ENCODE measurements at regions not wholly inside any gene's neighbourhood (a gene's known extent, or its start where the extent isn't known, plus 50 kb on each side); places are given as distances from the start of the nearest gene placed in this dataset.

DNA sequence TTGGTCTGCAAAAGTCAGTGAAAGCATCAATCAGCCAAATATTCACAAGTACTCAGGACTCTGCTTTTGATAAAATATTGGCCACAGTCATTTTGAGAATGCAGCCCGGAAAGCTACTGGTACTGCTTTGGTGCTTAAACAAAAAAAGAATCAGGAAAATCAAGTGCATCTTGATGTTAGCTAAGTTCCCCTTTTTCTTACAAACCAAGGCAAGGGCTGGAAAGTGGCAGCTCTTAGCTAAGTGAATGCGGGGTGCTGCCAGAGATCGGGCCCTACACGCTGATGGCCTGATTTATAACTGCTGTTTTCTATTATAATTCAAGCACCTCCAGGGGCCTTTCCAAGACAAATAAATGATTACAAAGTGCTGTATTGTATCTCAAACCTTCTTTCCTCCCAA, 136.8 kb upstream of the MGMT start:
- Histone ChIP-seq H3F3A (ENCODE audit: low read length, unreplicated experiment) (no peaks in the 10 kb centered on the region), H3K4me2 (ENCODE audit: low read length) (no peak overlapping the region), H2AFZ (ENCODE audit: low read length) (no peak overlapping the region), H3K27ac (ENCODE audit: low read length) (no peak overlapping the region), H3K36me3 (ENCODE audit: low read depth, low read length) (no peaks in the 10 kb centered on the region; the same call in 1 of the 2 replicates), H3K9me2 (replicated peaks; ENCODE audit: low read length) (no peaks in the 10 kb centered on the region), H3K9ac (ENCODE audit: low read length) (no peak overlapping the region), H3K27me3 (ENCODE audit: low read length) (0 out of 2 replicates have a peak, but pooled peaks cover 4% of the 10 kb centered on the region), H3K9me3 (ENCODE audit: low read length) (no peaks in the 10 kb centered on the region), H3K4me1 (ENCODE audit: insufficient read depth, low read length) (no peaks in the 10 kb centered on the region), H3K4me3 (ENCODE audit: low read length) (no peak overlapping the region), H4K20me1 (ENCODE audit: low read length) (no peaks in the 10 kb centered on the region), H3K79me2 (ENCODE audit: low read length) (no peaks in the 10 kb centered on the region)
- TF ChIP-seq EZH2phosphoT487 (IDR thresholded peaks at IDR 0.05; ENCODE audit: borderline replicate concordance, low read length): no peak
- TF ChIP-seq EZH2 (IDR thresholded peaks at IDR 0.05; ENCODE audit: low read length, unreplicated experiment): no peak
- no peak for TF ChIP-seq CTCF (conservative IDR thresholded peaks at IDR 0.05; ENCODE audit: low read depth, low read length)
- no TSS peak for BruUV-seq (replicated peaks)
- CTCF ChIA-PET: no interaction called here
- POLR2A ChIA-PET (ENCODE audit: unreplicated experiment): no interaction called here
- intact Hi-C loops (cut with micrococcal nuclease): no loop called here
- DNase-seq (no peak), ATAC-seq (no peak)

GRCh38 chr10:129331207-129331838, 135.7 kb upstream of the MGMT start:
- Histone ChIP-seq H3K4me3 (ENCODE audit: low read length) (no peak overlapping the region), H3K27me3 (ENCODE audit: low read length) (0 out of 2 replicates have a peak, but pooled peaks cover 4% of the 10 kb centered on the region), H4K20me1 (ENCODE audit: low read length) (no peaks in the 10 kb centered on the region), H3K9me3 (ENCODE audit: low read length) (no peaks in the 10 kb centered on the region), H3K9ac (ENCODE audit: low read length) (no peak overlapping the region), H3K4me1 (ENCODE audit: insufficient read depth, low read length) (no peaks in the 10 kb centered on the region), H2AFZ (ENCODE audit: low read length) (no peak overlapping the region), H3K4me2 (ENCODE audit: low read length) (no peak overlapping the region), H3K79me2 (ENCODE audit: low read length) (no peaks in the 10 kb centered on the region), H3F3A (ENCODE audit: low read length, unreplicated experiment) (no peaks in the 10 kb centered on the region), H3K36me3 (ENCODE audit: low read depth, low read length) (no peaks in the 10 kb centered on the region; the same call in 1 of the 2 replicates), H3K27ac (ENCODE audit: low read length) (no peak overlapping the region), H3K9me2 (replicated peaks; ENCODE audit: low read length) (no peaks in the 10 kb centered on the region)
- TF ChIP-seq EZH2phosphoT487 (IDR thresholded peaks at IDR 0.05; ENCODE audit: borderline replicate concordance, low read length) (no peak), EZH2 (IDR thresholded peaks at IDR 0.05; ENCODE audit: low read length, unreplicated experiment) (no peak), CTCF (conservative IDR thresholded peaks at IDR 0.05; ENCODE audit: low read depth, low read length) (no peak)
- ChIA-PET POLR2A (ENCODE audit: unreplicated experiment) (no interaction called here), CTCF (no interaction called here)
- DNase-seq: no peak
- intact Hi-C loops (cut with micrococcal nuclease): no loop called here
- no TSS peak for BruUV-seq (replicated peaks)
- no peak for ATAC-seq

DNA sequence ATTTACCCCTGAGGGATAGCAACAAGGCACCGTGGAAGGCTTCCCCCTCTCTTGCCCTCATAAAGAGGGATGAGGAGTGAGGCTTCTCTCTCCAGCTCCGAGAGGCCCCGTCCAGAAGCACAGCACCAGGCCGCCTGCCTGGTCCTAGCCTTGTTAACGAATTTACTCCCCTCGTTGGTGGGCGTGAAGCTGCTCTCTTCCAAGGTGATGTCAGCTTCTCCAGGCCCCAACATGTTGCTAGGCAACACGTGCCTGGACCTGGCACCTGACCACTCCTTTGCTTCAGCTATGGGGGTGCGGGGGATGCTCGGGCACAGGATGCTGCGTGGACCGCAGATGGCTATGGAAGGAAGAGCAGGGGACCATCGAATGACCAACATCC, 135.2 kb upstream of the MGMT start:
- Histone ChIP-seq H2AFZ (ENCODE audit: low read length) (no peak overlapping the region), H3K27me3 (ENCODE audit: low read length) (0 out of 2 replicates have a peak, but pooled peaks cover 4% of the 10 kb centered on the region), H4K20me1 (ENCODE audit: low read length) (no peaks in the 10 kb centered on the region), H3F3A (ENCODE audit: low read length, unreplicated experiment) (no peaks in the 10 kb centered on the region), H3K9ac (ENCODE audit: low read length) (no peak overlapping the region), H3K4me1 (ENCODE audit: insufficient read depth, low read length) (no peaks in the 10 kb centered on the region), H3K27ac (ENCODE audit: low read length) (no peak overlapping the region), H3K4me3 (ENCODE audit: low read length) (no peak overlapping the region), H3K79me2 (ENCODE audit: low read length) (no peaks in the 10 kb centered on the region), H3K4me2 (ENCODE audit: low read length) (no peak overlapping the region), H3K9me3 (ENCODE audit: low read length) (no peaks in the 10 kb centered on the region), H3K36me3 (ENCODE audit: low read depth, low read length) (no peaks in the 10 kb centered on the region; the same call in 1 of the 2 replicates), H3K9me2 (replicated peaks; ENCODE audit: low read length) (no peaks in the 10 kb centered on the region)
- no TSS peak for BruUV-seq (replicated peaks)
- TF ChIP-seq EZH2 (IDR thresholded peaks at IDR 0.05; ENCODE audit: low read length, unreplicated experiment) (no peak), EZH2phosphoT487 (IDR thresholded peaks at IDR 0.05; ENCODE audit: borderline replicate concordance, low read length) (no peak), CTCF (conservative IDR thresholded peaks at IDR 0.05; ENCODE audit: low read depth, low read length) (no peak)
- ATAC-seq: no peak
- no peak for DNase-seq
- ChIA-PET POLR2A (ENCODE audit: unreplicated experiment) (no interaction called here), CTCF (no interaction called here)
- intact Hi-C loops (cut with micrococcal nuclease): no loop called here

All from PC-3 (cell line).